Psoas muscle (tissue), 7 donors: ENCODE measurements at regions not wholly inside any gene's neighbourhood (a gene's known extent, or its start where the extent isn't known, plus 50 kb on each side); places are given as distances from the start of the nearest gene placed in this dataset.

Source experiments
- ATAC-seq, 4 donors: fragments of 200-7000 bp; cut with Tn5 transposase; one replicate each; pipeline ENCODE4 v1.9.1; 2020; ENCODE audit warnings: moderate library complexity in 3 of 4, mild to moderate bottlenecking in 2 of 4
- DNase-seq, 2 donors: peaks; one replicate each; pipeline ENCODE4 v3.0.0-alpha.2; 2020
- H3K27ac ChIP-seq: fragments of 200-600 bp; one replicate; pipeline ENCODE4 v1.8.0; 2022
- H3K27me3 ChIP-seq, 3 donors: fragments of 200-600 bp in 1 of 3; one replicate each; pipeline versions ENCODE4 v1.6.1 to v1.8.0; 2013 to 2022; ENCODE audit warnings: low read length in 2 of 3, mild to moderate bottlenecking in 2 of 3, moderate library complexity in 1 of 3; ENCODE audit not compliant: insufficient read depth in 3 of 3
- H3K36me3 ChIP-seq, 2 donors: fragments of 200-600 bp in 1 of 2; one replicate each; pipeline versions ENCODE4 v1.6.1 to v1.8.0; 2013 to 2022; ENCODE audit warnings: low read depth in 1 of 2, mild to moderate bottlenecking in 1 of 2, moderate library complexity in 1 of 2; ENCODE audit not compliant: insufficient read depth in 1 of 2
- H3K4me1 ChIP-seq: fragments of 200-600 bp; one replicate; pipeline ENCODE4 v1.8.0; 2022
- H3K4me3 ChIP-seq: fragments of 200-600 bp; one replicate; pipeline ENCODE4 v1.8.0; 2022; ENCODE audit warnings: mild to moderate bottlenecking
- H3K9me3 ChIP-seq: fragments of 200-600 bp; one replicate; pipeline ENCODE4 v1.8.0; 2022
- CTCF ChIP-seq: fragments of 200-600 bp; IDR thresholded peaks from one replicate; pipeline ENCODE4 v1.8.0; 2022; ENCODE audit warnings: antibody characterized with exemption
- WGBS, 3 donors: extraction: QIAGEN DNeasy Blood & Tissue Kit; methylation state at CpG; one replicate each; pipeline versions ENCODE4 v1.1.6 to v1.1.7; 2013; 5-methylcytosine and 5-hydroxymethylcytosine counted together
- intact Hi-C, 2 donors: fragments of 100-400 bp; cut with DNase I; formaldehyde crosslinking; loops; one replicate each; pipeline versions ENCODE4 v1.11.0 to v1.14.2; 2022
- donor health status: healthy with polysubstance abuse.
- donor health status: DM: no; HTN: no; CAD: no; lungs with moderate emphysema.
- donor health status: Bipolar disorder and iron deficiency.
- donor health status: healthy.
- donor health status: DM: yes; HTN: yes; CAD: no.
- donor health status: DM: no; HTN: no; CAD: no.
- donor health status: DM: yes; HTN: yes; CAD: no.

GRCh38 chr16:26840691-26841090 lies 226.0 kb upstream of the C16orf82 start:
- Histone ChIP-seq H3K27me3 (no peaks in the 10 kb centered on the region), H3K9me3 (no peaks in the 10 kb centered on the region), H3K27ac (no peak overlapping the region), H3K4me1 (no peaks in the 10 kb centered on the region), H3K4me3 (no peak overlapping the region), H3K36me3 (no peaks in the 10 kb centered on the region)
- intact Hi-C loops: no loop called here
- DNase-seq: no peak
- ATAC-seq: no peak
- no peak for TF ChIP-seq CTCF
- WGBS, 3 donors: 81 to 86% (median 81%) methylated on average over 7 of the region's 7 CpGs

- Histone ChIP-seq H3K27ac (no peak overlapping the region), H3K4me1 (no peaks in the 10 kb centered on the region), H3K36me3 (no peaks in the 10 kb centered on the region), H3K9me3 (no peaks in the 10 kb centered on the region), H3K4me3 (no peak overlapping the region), H3K27me3 (peaks cover 0 to 1% (median 0%) of the 10 kb centered on the region in 3 donors)
- TF ChIP-seq CTCF: no peak
- WGBS, 3 donors: 74 to 82% (median 81%) methylated on average over 4 of the region's 4 CpGs
- DNase-seq (no peak), ATAC-seq (no peak)
- intact Hi-C loops: no loop called here
These were observed 210.5 kb upstream of the C16orf82 start for GRCh38 chr16:26856271-26856670.

GRCh38 chr16:26856791-26857190 lies 209.9 kb upstream of the C16orf82 start:
- TF ChIP-seq CTCF: no peak
- H3K36me3 ChIP-seq: no peaks in the 10 kb centered on the region
- H3K4me3 ChIP-seq: no peak overlapping the region
- no peak for DNase-seq
- H3K4me1 ChIP-seq: no peaks in the 10 kb centered on the region
- H3K9me3 ChIP-seq: no peaks in the 10 kb centered on the region
- WGBS, 3 donors: 72 to 81% (median 72%) methylated on average over 5 of the region's 5 CpGs
- intact Hi-C loops: no loop called here
- H3K27me3 ChIP-seq: peaks cover 0 to 1% (median 0%) of the 10 kb centered on the region in 3 donors
- ATAC-seq: no peak
- H3K27ac ChIP-seq: no peak overlapping the region

- ATAC-seq (no peak), DNase-seq (no peak)
- H3K27ac ChIP-seq: no peak overlapping the region
- no peaks in the 10 kb centered on the region for H3K4me1 ChIP-seq
- no peak for TF ChIP-seq CTCF
- no peaks in the 10 kb centered on the region for H3K9me3 ChIP-seq
- H3K27me3 ChIP-seq: peaks cover 0 to 1% (median 0%) of the 10 kb centered on the region in 3 donors
- 62 to 78% (median 71%) methylated on average over 4 of the region's 4 CpGs for WGBS, 3 donors
- no peak overlapping the region for H3K4me3 ChIP-seq
- intact Hi-C loops: no loop called here
- no peaks in the 10 kb centered on the region for H3K36me3 ChIP-seq
These were observed 209.4 kb upstream of the C16orf82 start for GRCh38 chr16:26857371-26857770.

GRCh38 chr16:26860506-26860905 lies 206.2 kb upstream of the C16orf82 start:
- intact Hi-C loops: no loop called here
- TF ChIP-seq CTCF: no peak
- WGBS, 3 donors: 90 to 92% (median 91%) methylated on average over 1 of the region's 1 CpG
- DNase-seq: no peak
- H3K27me3 ChIP-seq: peaks cover 0 to 1% (median 0%) of the 10 kb centered on the region in 3 donors
- ATAC-seq: no peak
- H3K36me3 ChIP-seq: no peaks in the 10 kb centered on the region
- H3K4me1 ChIP-seq: no peaks in the 10 kb centered on the region
- H3K9me3 ChIP-seq: no peaks in the 10 kb centered on the region
- no peak overlapping the region for H3K27ac ChIP-seq
- no peak overlapping the region for H3K4me3 ChIP-seq
